CD8-positive, alpha-beta memory T cell (primary cell): ENCODE measurements at regions not wholly inside any gene's neighbourhood (a gene's known extent, or its start where the extent isn't known, plus 50 kb on each side); places are given as distances from the start of the nearest gene placed in this dataset.
A peak's percentile ranks its signal among the peaks of the same experiment; 100 is the strongest.
"Not testable (repeated sequence)": the region's sequence is repeated elsewhere in the genome, so short reads cannot be mapped to it uniquely, and the experiment has no call there.

ENCODE experiments used
- CTCF ChIA-PET: fragments of 350-600 bp; sonication (Branson Sonifier 250); formaldehyde crosslinking; loops from one replicate; lab custom pipeline; 2021; ENCODE audit warnings: antibody characterized with exemption; lab: Charles Lee
- POLR2A ChIA-PET: fragments of 350-600 bp; sonication (Branson Sonifier 250); formaldehyde crosslinking; loops from one replicate; lab custom pipeline; 2021; ENCODE audit warnings: antibody characterized with exemption; lab: Charles Lee
- DNase-seq, 5 donors: peaks; one replicate each; pipeline versions ENCODE4 v3.0.0 to v3.0.0-alpha.2; 2020 to 2022; ENCODE audit warnings: mixed read lengths in 1 of 5
- H3K27ac ChIP-seq: one replicate; pipeline ENCODE4 v1.7.0; 2013; ENCODE audit warnings: low read depth, mild to moderate bottlenecking, low read length, moderate library complexity
- H3K27me3 ChIP-seq: 2 replicates; pipeline ENCODE4 v1.7.0; 2013; ENCODE audit warnings: low read length, mild to moderate bottlenecking; ENCODE audit not compliant: insufficient read depth, poor library complexity, severe bottlenecking
- H3K36me3 ChIP-seq: 2 replicates; pipeline ENCODE4 v1.7.0; 2013; ENCODE audit warnings: mild to moderate bottlenecking, low read length, moderate library complexity; ENCODE audit not compliant: insufficient read depth
- H3K4me1 ChIP-seq: 2 replicates; pipeline ENCODE4 v1.7.0; 2013; ENCODE audit warnings: mild to moderate bottlenecking, low read length, moderate library complexity; ENCODE audit not compliant: insufficient read depth
- H3K4me3 ChIP-seq: 2 replicates; pipeline ENCODE4 v1.7.0; 2013; ENCODE audit warnings: mild to moderate bottlenecking, low read length
- H3K9me3 ChIP-seq: 2 replicates; pipeline ENCODE4 v1.7.0; 2013; ENCODE audit warnings: mild to moderate bottlenecking, low read length
- H3K27ac Mint-ChIP-seq, 8 donors: one replicate each; pipeline ENCODE4 v1.8.0; 2020 to 2021; ENCODE audit warnings: mixed read lengths in 8 of 8, mild to moderate bottlenecking in 6 of 8, inconsistent platforms in 3 of 8, moderate library complexity in 3 of 8
- H3K27me3 Mint-ChIP-seq, 2 donors: one replicate each; pipeline ENCODE4 v1.8.0; 2020 to 2021; ENCODE audit warnings: mixed read lengths in 2 of 2, mild to moderate bottlenecking in 1 of 2, moderate library complexity in 1 of 2
- H3K36me3 Mint-ChIP-seq, 3 donors: one replicate each; pipeline ENCODE4 v1.8.0; 2020 to 2021; ENCODE audit warnings: mixed read lengths in 3 of 3, inconsistent platforms in 1 of 3, mild to moderate bottlenecking in 1 of 3
- H3K4me1 Mint-ChIP-seq, 3 donors: one replicate each; pipeline ENCODE4 v1.8.0; 2020 to 2021; ENCODE audit warnings: mixed read lengths in 3 of 3, inconsistent platforms in 1 of 3, mild to moderate bottlenecking in 1 of 3
- H3K4me3 Mint-ChIP-seq, 7 donors: one replicate each; pipeline ENCODE4 v1.8.0; 2020 to 2021; ENCODE audit warnings: mixed read lengths in 7 of 7, mild to moderate bottlenecking in 6 of 7, moderate library complexity in 4 of 7, inconsistent platforms in 2 of 7
- H3K9me3 Mint-ChIP-seq, 5 donors: one replicate each; pipeline ENCODE4 v1.8.0; 2020 to 2022; ENCODE audit warnings: mixed read lengths in 5 of 5, mild to moderate bottlenecking in 3 of 5, moderate library complexity in 2 of 5, inconsistent platforms in 1 of 5

DNA sequence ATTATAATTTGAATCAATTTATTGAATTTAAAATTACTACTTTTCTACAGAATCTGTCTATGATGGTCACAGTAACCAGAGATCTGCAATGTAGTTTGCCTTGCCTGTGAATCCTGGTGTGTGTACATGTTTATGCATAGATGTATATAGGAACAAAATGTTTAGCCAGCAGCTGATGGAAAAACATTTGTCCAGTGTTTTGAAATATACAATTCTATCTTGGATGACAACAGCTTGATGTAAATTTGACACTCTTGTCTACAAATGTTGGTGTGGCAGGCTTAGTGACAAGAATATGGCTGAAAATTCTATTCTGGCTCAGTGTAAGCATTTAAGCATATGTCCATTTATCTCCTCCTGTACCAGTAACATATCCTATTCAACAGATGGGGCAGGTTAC lies 229.4 kb downstream of the RCHY1 start:
- no peak overlapping the region for H3K4me3 ChIP-seq
- H3K36me3 ChIP-seq, result no peaks in the 10 kb centered on the region
- POLR2A ChIA-PET, result no interaction called here
- no peak for DNase-seq
- Mint-ChIP-seq H3K9me3 (peaks cover 0 to 6% (median 2%) of the 10 kb centered on the region in 5 donors), H3K4me1 (no peaks in the 10 kb centered on the region), H3K27ac (no peak overlapping the region), H3K36me3 (no peaks in the 10 kb centered on the region), H3K27me3 (no peaks in the 10 kb centered on the region), H3K4me3 (no peak overlapping the region)
- no peaks in the 10 kb centered on the region for H3K4me1 ChIP-seq
- H3K9me3 ChIP-seq, result no peaks in the 10 kb centered on the region
- CTCF ChIA-PET, result no interaction called here
- no peak overlapping the region for H3K27ac ChIP-seq
- H3K27me3 ChIP-seq, result no peaks in the 10 kb centered on the region

- H3K27ac Mint-ChIP-seq, H3K36me3 ChIP-seq, H3K9me3 ChIP-seq, H3K4me3 Mint-ChIP-seq, H3K36me3 Mint-ChIP-seq, POLR2A ChIA-PET, H3K4me3 ChIP-seq, CTCF ChIA-PET, H3K27ac ChIP-seq, H3K27me3 Mint-ChIP-seq, H3K4me1 Mint-ChIP-seq, DNase-seq, H3K27me3 ChIP-seq, H3K4me1 ChIP-seq: not testable (repeated sequence)
- H3K9me3 Mint-ChIP-seq, result peaks cover 3 to 13% (median 9%) of the 10 kb centered on the region in 5 donors
These were observed 233.7 kb downstream of the RCHY1 start for GRCh38 chr4:75280461-75280860.

- Mint-ChIP-seq H3K4me1 (no peaks in the 10 kb centered on the region), H3K9me3 (peaks cover 0 to 14% (median 0%) of the 10 kb centered on the region in 5 donors), H3K27me3 (peaks cover 0 to 4% of the 10 kb centered on the region in 2 donors), H3K4me3 (no peak overlapping the region), H3K27ac (no peak overlapping the region), H3K36me3 (no peaks in the 10 kb centered on the region)
- CTCF ChIA-PET, result no interaction called here
- Histone ChIP-seq H3K27ac (no peak overlapping the region), H3K4me1 (no peaks in the 10 kb centered on the region), H3K36me3 (no peaks in the 10 kb centered on the region), H3K9me3 (no peaks in the 10 kb centered on the region), H3K27me3 (no peaks in the 10 kb centered on the region), H3K4me3 (no peak overlapping the region)
- DNase-seq, result no peak
- POLR2A ChIA-PET, result no interaction called here
These were observed 254.9 kb downstream of the RCHY1 start for GRCh38 chr4:75259306-75259705.

DNA sequence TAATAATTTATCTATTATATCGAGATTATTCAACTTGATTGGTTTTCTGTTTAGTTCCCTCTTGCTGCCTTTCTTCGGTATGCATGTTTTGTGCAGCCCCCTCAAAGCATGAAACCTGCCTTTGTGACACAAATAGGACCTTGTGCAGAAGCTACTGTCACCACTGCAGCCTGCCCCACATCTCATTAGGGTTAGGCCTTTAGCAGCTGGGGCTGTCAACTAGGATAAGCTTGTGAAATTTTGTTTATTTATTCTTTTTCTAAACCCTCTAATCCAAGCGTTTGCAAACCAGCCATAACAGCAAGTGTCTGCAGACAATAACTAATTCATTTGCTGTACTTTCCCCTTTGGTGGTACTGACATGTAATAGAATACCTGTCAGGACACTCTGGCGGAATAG lies 258.9 kb downstream of the RCHY1 start:
- no peaks in the 10 kb centered on the region for H3K9me3 ChIP-seq

DNA sequence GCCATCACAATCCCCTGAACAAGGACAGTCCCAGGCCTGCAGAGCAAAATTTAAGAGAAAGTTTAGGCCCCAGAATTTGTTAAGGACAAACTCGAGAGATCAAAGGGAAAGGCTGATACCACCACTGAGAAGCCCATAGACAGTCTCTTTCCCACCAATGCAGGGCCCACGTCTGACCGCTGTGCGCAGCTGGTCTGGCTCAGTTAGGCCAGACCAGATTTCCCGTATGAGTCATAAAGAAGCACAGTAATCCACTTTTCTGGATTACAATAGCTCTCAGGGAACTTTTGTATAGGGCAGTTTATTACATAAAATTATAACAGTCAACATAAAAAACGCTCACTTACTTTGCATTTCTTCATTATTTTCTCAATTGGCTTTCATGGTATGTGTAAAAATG lies 259.5 kb downstream of the RCHY1 start:
- DNase-seq, result no peak
- Histone ChIP-seq H3K27me3 (no peaks in the 10 kb centered on the region), H3K4me1 (no peaks in the 10 kb centered on the region), H3K36me3 (no peaks in the 10 kb centered on the region), H3K27ac (no peak overlapping the region), H3K9me3 (no peaks in the 10 kb centered on the region), H3K4me3 (no peak overlapping the region)
- ChIA-PET POLR2A (no interaction called here), CTCF (no interaction called here)
- peak overlapping the region in 1 of 8 donors; percentile 23 for H3K27ac Mint-ChIP-seq
- no peaks in the 10 kb centered on the region for H3K4me1 Mint-ChIP-seq
- H3K27me3 Mint-ChIP-seq, result peaks cover 0 to 2% of the 10 kb centered on the region in 2 donors
- no peak overlapping the region for H3K4me3 Mint-ChIP-seq
- H3K36me3 Mint-ChIP-seq, result no peaks in the 10 kb centered on the region
- peaks cover 0 to 11% (median 0%) of the 10 kb centered on the region in 5 donors for H3K9me3 Mint-ChIP-seq

More for the DNA sequence above, 258.9 kb downstream of the RCHY1 start:
- H3K27me3 Mint-ChIP-seq, result peaks cover 0 to 2% of the 10 kb centered on the region in 2 donors
- no peaks in the 10 kb centered on the region for H3K36me3 Mint-ChIP-seq
- no peak overlapping the region for H3K27ac Mint-ChIP-seq
- Histone ChIP-seq H3K4me1 (no peaks in the 10 kb centered on the region), H3K27me3 (no peaks in the 10 kb centered on the region), H3K36me3 (no peaks in the 10 kb centered on the region), H3K4me3 (no peak overlapping the region), H3K27ac (no peak overlapping the region)
- H3K9me3 Mint-ChIP-seq, result peaks cover 0 to 11% (median 0%) of the 10 kb centered on the region in 5 donors
- ChIA-PET CTCF (no interaction called here), POLR2A (no interaction called here)
- no peak for DNase-seq
- no peaks in the 10 kb centered on the region for H3K4me1 Mint-ChIP-seq
- no peak overlapping the region for H3K4me3 Mint-ChIP-seq

- H3K27ac Mint-ChIP-seq, H3K4me1 ChIP-seq, DNase-seq, H3K36me3 Mint-ChIP-seq, H3K4me3 ChIP-seq, H3K27ac ChIP-seq, H3K36me3 ChIP-seq, H3K9me3 ChIP-seq, H3K4me1 Mint-ChIP-seq, H3K27me3 Mint-ChIP-seq, H3K4me3 Mint-ChIP-seq, CTCF ChIA-PET, H3K27me3 ChIP-seq, POLR2A ChIA-PET: not testable (repeated sequence)
- H3K9me3 Mint-ChIP-seq, result peaks cover 0 to 11% (median 0%) of the 10 kb centered on the region in 5 donors
These were observed 261.1 kb downstream of the RCHY1 start for GRCh38 chr4:75253094-75253493.

- H3K27ac ChIP-seq, result no peak overlapping the region
- H3K27me3 Mint-ChIP-seq, result no peaks in the 10 kb centered on the region
These were observed 262.7 kb downstream of the RCHY1 start for GRCh38 chr4:75251547-75251946.

DNA sequence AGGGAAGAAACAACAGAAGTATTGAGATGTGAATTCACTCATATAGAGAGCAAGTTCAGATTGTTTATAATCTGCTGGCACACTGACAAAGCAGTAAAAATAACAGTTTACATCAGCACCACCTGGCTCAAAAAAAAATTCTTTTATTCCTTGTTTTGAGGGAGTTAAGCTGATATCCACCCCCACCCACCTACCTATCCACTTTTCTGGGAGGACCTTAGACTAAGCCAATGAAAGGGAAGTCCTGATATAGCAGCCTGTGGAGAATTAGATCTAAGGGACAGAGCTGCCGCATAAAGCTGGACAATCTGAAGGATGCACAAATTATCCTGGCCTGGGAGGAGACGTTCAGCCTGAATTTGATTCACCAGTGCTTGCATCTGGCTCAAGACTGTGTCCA lies 264.5 kb downstream of the RCHY1 start:
- Mint-ChIP-seq H3K4me1 (no peaks in the 10 kb centered on the region), H3K36me3 (no peaks in the 10 kb centered on the region), H3K4me3 (no peak overlapping the region), H3K27ac (no peak overlapping the region), H3K27me3 (no peaks in the 10 kb centered on the region), H3K9me3 (peaks cover 0 to 5% (median 2%) of the 10 kb centered on the region in 5 donors)
- Histone ChIP-seq H3K9me3 (no peaks in the 10 kb centered on the region), H3K27ac (no peak overlapping the region), H3K4me3 (no peak overlapping the region), H3K27me3 (no peaks in the 10 kb centered on the region), H3K4me1 (no peaks in the 10 kb centered on the region), H3K36me3 (no peaks in the 10 kb centered on the region)
- no peak for DNase-seq
- CTCF ChIA-PET, result no interaction called here
- POLR2A ChIA-PET, result no interaction called here

More at GRCh38 chr4:75251547-75251946, 262.7 kb downstream of the RCHY1 start:
- Histone ChIP-seq H3K9me3 (no peaks in the 10 kb centered on the region), H3K4me3 (no peak overlapping the region), H3K27me3 (no peaks in the 10 kb centered on the region), H3K4me1 (no peaks in the 10 kb centered on the region), H3K36me3 (no peaks in the 10 kb centered on the region)
- H3K4me3 Mint-ChIP-seq, result no peak overlapping the region
- no peaks in the 10 kb centered on the region for H3K36me3 Mint-ChIP-seq
- H3K4me1 Mint-ChIP-seq, result no peaks in the 10 kb centered on the region
- H3K27ac Mint-ChIP-seq, result no peak overlapping the region
- POLR2A ChIA-PET, result no interaction called here
- CTCF ChIA-PET, result no interaction called here
- H3K9me3 Mint-ChIP-seq, result peaks cover 0 to 2% (median 1%) of the 10 kb centered on the region in 5 donors
- no peak for DNase-seq
